ENCODE measurements at regions not wholly inside any gene's neighbourhood (a gene's known extent, or its start where the extent isn't known, plus 50 kb on each side); places are given as distances from the start of the nearest gene placed in this dataset.
"Not testable (repeated sequence)": the region's sequence is repeated elsewhere in the genome, so short reads cannot be mapped to it uniquely, and the experiment has no call there.

GRCh38 chr5:104891596-104891995, 1329.0 kb upstream of the NUDT12 start:
- Histone ChIP-seq H2BK15ac (replicated peaks; ENCODE audit: low read depth) (no peak overlapping the region), H3K18ac (ENCODE audit: low read length) (no peak overlapping the region), H2AK5ac (ENCODE audit: low read length) (no peak overlapping the region), H2BK5ac (ENCODE audit: low read length) (no peak overlapping the region), H2BK120ac (ENCODE audit: low read depth, low read length) (no peak overlapping the region), H3K4me2 (ENCODE audit: low read length) (no peak overlapping the region), H3K27me3 (ENCODE audit: insufficient read depth, low read length, poor library complexity) (no peaks in the 10 kb centered on the region), H3K4me3 (ENCODE audit: low read length) (no peak overlapping the region), H3K4ac (ENCODE audit: low read depth, low read length) (no peak overlapping the region), H3K4me1 (ENCODE audit: control insufficient read depth, low read depth, low read length) (no peaks in the 10 kb centered on the region), H4K8ac (ENCODE audit: low read depth, low read length) (no peak overlapping the region), H3K23ac (ENCODE audit: low read length) (no peak overlapping the region), H3K79me1 (ENCODE audit: low read length) (no peaks in the 10 kb centered on the region), H3K56ac (ENCODE audit: low read length) (no peak overlapping the region), H4K5ac (ENCODE audit: low read length) (no peak overlapping the region), H3K27ac (ENCODE audit: low read depth, low read length) (no peak overlapping the region), H3K36me3 (ENCODE audit: control insufficient read depth, insufficient read depth, low read length) (no peaks in the 10 kb centered on the region), H3K79me2 (ENCODE audit: control insufficient read depth, insufficient read depth, low read length) (no peaks in the 10 kb centered on the region), H3K9ac (ENCODE audit: low read length) (no peak overlapping the region)
- DNase-seq: no peak
- no CpG with 5 or more reads among the region's 3 CpGs for WGBS (ENCODE audit: extremely low coverage, insufficient coverage, low lambda C conversion rate)

- Histone ChIP-seq H3K9ac (ENCODE audit: low read length) (no peak overlapping the region), H3K79me1 (ENCODE audit: low read length) (no peaks in the 10 kb centered on the region)
- whole genome bisulfite sequencing (ENCODE audit: extremely low coverage, insufficient coverage, low lambda C conversion rate): no CpG with 5 or more reads among the region's 1 CpG
Observed at GRCh38 chr5:104890767-104891166, 1328.2 kb upstream of the NUDT12 start.

GRCh38 chr5:104859437-104859836, 1296.8 kb upstream of the NUDT12 start:
- no peak overlapping the region for H3K4me3 ChIP-seq (ENCODE audit: low read length)
- H3K4me2 ChIP-seq (ENCODE audit: low read length): no peak overlapping the region
- no peak overlapping the region for H3K4ac ChIP-seq (ENCODE audit: low read depth, low read length)
- H3K79me1 ChIP-seq (ENCODE audit: low read length): no peaks in the 10 kb centered on the region
- no peaks in the 10 kb centered on the region for H3K36me3 ChIP-seq (ENCODE audit: control insufficient read depth, insufficient read depth, low read length)
- no peak overlapping the region for H2BK5ac ChIP-seq (ENCODE audit: low read length)
- no peak overlapping the region for H3K23ac ChIP-seq (ENCODE audit: low read length)
- no CpG with 5 or more reads among the region's 4 CpGs for whole genome bisulfite sequencing (ENCODE audit: extremely low coverage, insufficient coverage, low lambda C conversion rate)
- no peak for DNase-seq
- H2AK5ac ChIP-seq (ENCODE audit: low read length): no peak overlapping the region
- H4K5ac ChIP-seq (ENCODE audit: low read length): no peak overlapping the region
- no peaks in the 10 kb centered on the region for H3K27me3 ChIP-seq (ENCODE audit: insufficient read depth, low read length, poor library complexity)
- H2BK15ac ChIP-seq (replicated peaks; ENCODE audit: low read depth): no peak overlapping the region
- no peak overlapping the region for H3K9ac ChIP-seq (ENCODE audit: low read length)
- no peaks in the 10 kb centered on the region for H3K4me1 ChIP-seq (ENCODE audit: control insufficient read depth, low read depth, low read length)
- no peak overlapping the region for H3K56ac ChIP-seq (ENCODE audit: low read length)
- no peaks in the 10 kb centered on the region for H3K79me2 ChIP-seq (ENCODE audit: control insufficient read depth, insufficient read depth, low read length)
- no peak overlapping the region for H3K18ac ChIP-seq (ENCODE audit: low read length)
- H3K27ac ChIP-seq (ENCODE audit: low read depth, low read length): no peak overlapping the region
- H4K8ac ChIP-seq (ENCODE audit: low read depth, low read length): no peak overlapping the region
- H2BK120ac ChIP-seq (ENCODE audit: low read depth, low read length): no peak overlapping the region

More at GRCh38 chr5:104890767-104891166, 1328.2 kb upstream of the NUDT12 start:
- H3K4me3 ChIP-seq (ENCODE audit: low read length): no peak overlapping the region
- no peak overlapping the region for H3K56ac ChIP-seq (ENCODE audit: low read length)
- H4K8ac ChIP-seq (ENCODE audit: low read depth, low read length): no peak overlapping the region
- no peaks in the 10 kb centered on the region for H3K36me3 ChIP-seq (ENCODE audit: control insufficient read depth, insufficient read depth, low read length)
- DNase-seq: no peak
- no peak overlapping the region for H3K18ac ChIP-seq (ENCODE audit: low read length)
- H3K4me1 ChIP-seq (ENCODE audit: control insufficient read depth, low read depth, low read length): no peaks in the 10 kb centered on the region
- H3K4me2 ChIP-seq (ENCODE audit: low read length): no peak overlapping the region
- H3K27me3 ChIP-seq (ENCODE audit: insufficient read depth, low read length, poor library complexity): no peaks in the 10 kb centered on the region
- H3K79me2 ChIP-seq (ENCODE audit: control insufficient read depth, insufficient read depth, low read length): no peaks in the 10 kb centered on the region
- no peak overlapping the region for H2BK5ac ChIP-seq (ENCODE audit: low read length)
- no peak overlapping the region for H3K27ac ChIP-seq (ENCODE audit: low read depth, low read length)
- no peak overlapping the region for H2BK120ac ChIP-seq (ENCODE audit: low read depth, low read length)
- H2AK5ac ChIP-seq (ENCODE audit: low read length): no peak overlapping the region
- H3K23ac ChIP-seq (ENCODE audit: low read length): no peak overlapping the region
- no peak overlapping the region for H3K4ac ChIP-seq (ENCODE audit: low read depth, low read length)
- H4K5ac ChIP-seq (ENCODE audit: low read length): no peak overlapping the region
- H2BK15ac ChIP-seq (replicated peaks; ENCODE audit: low read depth): no peak overlapping the region

- H3K4me2 ChIP-seq (ENCODE audit: low read length); H3K79me1 ChIP-seq (ENCODE audit: low read length); H3K23ac ChIP-seq (ENCODE audit: low read length); H3K4me1 ChIP-seq (ENCODE audit: control insufficient read depth, low read depth, low read length); H3K9ac ChIP-seq (ENCODE audit: low read length); H4K8ac ChIP-seq (ENCODE audit: low read depth, low read length); H2BK120ac ChIP-seq (ENCODE audit: low read depth, low read length); H3K4me3 ChIP-seq (ENCODE audit: low read length); H3K4ac ChIP-seq (ENCODE audit: low read depth, low read length); H3K27ac ChIP-seq (ENCODE audit: low read depth, low read length); H2BK5ac ChIP-seq (ENCODE audit: low read length); H3K56ac ChIP-seq (ENCODE audit: low read length); DNase-seq; H2BK15ac ChIP-seq (replicated peaks; ENCODE audit: low read depth); H3K36me3 ChIP-seq (ENCODE audit: control insufficient read depth, insufficient read depth, low read length); H3K27me3 ChIP-seq (ENCODE audit: insufficient read depth, low read length, poor library complexity); H2AK5ac ChIP-seq (ENCODE audit: low read length); H3K79me2 ChIP-seq (ENCODE audit: control insufficient read depth, insufficient read depth, low read length); H3K18ac ChIP-seq (ENCODE audit: low read length); H4K5ac ChIP-seq (ENCODE audit: low read length): not testable (repeated sequence)
- no CpG with 5 or more reads among the region's 5 CpGs for WGBS (ENCODE audit: extremely low coverage, insufficient coverage, low lambda C conversion rate)
Observed at GRCh38 chr5:104852099-104852498, 1289.5 kb upstream of the NUDT12 start.

GRCh38 chr5:104845541-104845940, 1283.0 kb upstream of the NUDT12 start:
- Histone ChIP-seq H3K27me3 (ENCODE audit: insufficient read depth, low read length, poor library complexity) (no peaks in the 10 kb centered on the region), H3K4me3 (ENCODE audit: low read length) (no peak overlapping the region), H4K5ac (ENCODE audit: low read length) (no peak overlapping the region), H3K18ac (ENCODE audit: low read length) (no peak overlapping the region), H3K23ac (ENCODE audit: low read length) (no peak overlapping the region), H4K8ac (ENCODE audit: low read depth, low read length) (no peak overlapping the region), H3K79me1 (ENCODE audit: low read length) (no peaks in the 10 kb centered on the region), H3K4me1 (ENCODE audit: control insufficient read depth, low read depth, low read length) (no peaks in the 10 kb centered on the region), H3K56ac (ENCODE audit: low read length) (no peak overlapping the region), H3K79me2 (ENCODE audit: control insufficient read depth, insufficient read depth, low read length) (no peaks in the 10 kb centered on the region), H2BK120ac (ENCODE audit: low read depth, low read length) (no peak overlapping the region), H3K9ac (ENCODE audit: low read length) (no peak overlapping the region), H3K4ac (ENCODE audit: low read depth, low read length) (no peak overlapping the region), H2AK5ac (ENCODE audit: low read length) (no peak overlapping the region), H2BK15ac (replicated peaks; ENCODE audit: low read depth) (no peak overlapping the region), H3K4me2 (ENCODE audit: low read length) (no peak overlapping the region), H3K27ac (ENCODE audit: low read depth, low read length) (no peak overlapping the region), H2BK5ac (ENCODE audit: low read length) (no peak overlapping the region), H3K36me3 (ENCODE audit: control insufficient read depth, insufficient read depth, low read length) (no peaks in the 10 kb centered on the region)
- no peak for DNase-seq
- no CpG with 5 or more reads among the region's 4 CpGs for WGBS (ENCODE audit: extremely low coverage, insufficient coverage, low lambda C conversion rate)

GRCh38 chr5:104843822-104844221, 1281.2 kb upstream of the NUDT12 start:
- no peaks in the 10 kb centered on the region for H3K27me3 ChIP-seq (ENCODE audit: insufficient read depth, low read length, poor library complexity)
- H2AK5ac ChIP-seq (ENCODE audit: low read length): no peak overlapping the region
- no peak overlapping the region for H3K4ac ChIP-seq (ENCODE audit: low read depth, low read length)
- no peak overlapping the region for H3K27ac ChIP-seq (ENCODE audit: low read depth, low read length)
- H3K4me3 ChIP-seq (ENCODE audit: low read length): no peak overlapping the region
- H4K8ac ChIP-seq (ENCODE audit: low read depth, low read length): no peak overlapping the region
- peak; percentile 66 for DNase-seq
- no peaks in the 10 kb centered on the region for H3K4me1 ChIP-seq (ENCODE audit: control insufficient read depth, low read depth, low read length)
- no peak overlapping the region for H2BK120ac ChIP-seq (ENCODE audit: low read depth, low read length)
- no peak overlapping the region for H3K9ac ChIP-seq (ENCODE audit: low read length)
- no peak overlapping the region for H3K23ac ChIP-seq (ENCODE audit: low read length)
- H3K79me1 ChIP-seq (ENCODE audit: low read length): no peaks in the 10 kb centered on the region
- H3K4me2 ChIP-seq (ENCODE audit: low read length): no peak overlapping the region
- no peaks in the 10 kb centered on the region for H3K79me2 ChIP-seq (ENCODE audit: control insufficient read depth, insufficient read depth, low read length)
- H2BK15ac ChIP-seq (replicated peaks; ENCODE audit: low read depth): no peak overlapping the region
- no peak overlapping the region for H3K18ac ChIP-seq (ENCODE audit: low read length)
- no peak overlapping the region for H2BK5ac ChIP-seq (ENCODE audit: low read length)
- WGBS (ENCODE audit: extremely low coverage, insufficient coverage, low lambda C conversion rate): no CpG with 5 or more reads among the region's 2 CpGs
- no peaks in the 10 kb centered on the region for H3K36me3 ChIP-seq (ENCODE audit: control insufficient read depth, insufficient read depth, low read length)
- H3K56ac ChIP-seq (ENCODE audit: low read length): no peak overlapping the region
- H4K5ac ChIP-seq (ENCODE audit: low read length): no peak overlapping the region
